ENCODE measurements at regions not wholly inside any gene's neighbourhood (a gene's known extent, or its start where the extent isn't known, plus 50 kb on each side); places are given as distances from the start of the nearest gene placed in this dataset.
"Not testable (repeated sequence)": the region's sequence is repeated elsewhere in the genome, so short reads cannot be mapped to it uniquely, and the experiment has no call there.

DNA sequence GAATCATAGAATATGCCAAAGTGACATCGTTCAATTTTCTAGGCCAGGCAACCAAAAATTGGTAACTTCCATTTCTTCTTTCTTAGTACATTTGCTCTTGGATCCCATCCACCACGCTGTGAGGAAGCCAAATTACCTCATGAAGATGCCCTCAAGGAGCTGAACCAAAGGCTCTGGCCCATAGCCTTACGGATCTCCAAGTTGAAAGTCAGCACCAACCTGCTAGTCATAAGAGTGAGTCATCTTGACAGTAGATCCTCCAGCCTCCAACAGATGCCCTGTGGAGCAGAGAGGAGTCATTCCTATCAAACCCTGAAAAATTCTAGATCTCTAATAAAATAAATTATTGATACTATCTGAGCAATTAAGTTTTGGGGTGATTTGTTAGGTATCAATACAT, 322.5 kb upstream of the COL8A1 start:
- Mint-ChIP-seq H3K27me3 (no peaks in the 10 kb centered on the region), H3K27ac (no peak overlapping the region), H3K4me1 (no peaks in the 10 kb centered on the region), H3K4me3 (no peak overlapping the region), H3K36me3 (no peaks in the 10 kb centered on the region), H3K9me3 (peaks cover 0 to 28% (median 9%) of the 10 kb centered on the region in 7 donors)
- DNase-seq (no peak), ATAC-seq (ENCODE audit: low read depth in 2 of 2) (no peak)

DNA sequence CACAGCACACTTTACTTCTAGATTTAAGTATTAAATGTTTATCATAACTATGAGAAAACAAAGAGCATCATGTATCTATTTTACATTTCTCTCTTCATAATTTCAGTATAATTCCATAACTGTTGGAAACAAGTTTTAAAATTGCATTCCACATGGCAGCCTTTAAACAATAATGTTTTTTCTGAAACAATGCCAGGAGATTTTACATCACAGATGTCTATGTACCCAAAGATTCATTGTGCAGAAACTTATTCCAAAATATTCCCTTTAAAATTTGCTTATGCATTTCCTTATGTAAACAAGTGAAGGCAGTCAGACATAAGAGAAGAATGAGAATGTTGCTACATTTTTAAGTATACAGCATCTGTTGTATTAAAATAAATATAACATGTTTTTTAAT, 324.9 kb upstream of the COL8A1 start:
- ATAC-seq (ENCODE audit: low read depth in 2 of 2) (no peak), DNase-seq (no peak)
- Mint-ChIP-seq H3K27ac (no peak overlapping the region), H3K36me3 (no peaks in the 10 kb centered on the region), H3K4me3 (no peak overlapping the region), H3K27me3 (no peaks in the 10 kb centered on the region), H3K4me1 (no peaks in the 10 kb centered on the region), H3K9me3 (peaks cover 4 to 43% (median 15%) of the 10 kb centered on the region in 7 donors)

DNA sequence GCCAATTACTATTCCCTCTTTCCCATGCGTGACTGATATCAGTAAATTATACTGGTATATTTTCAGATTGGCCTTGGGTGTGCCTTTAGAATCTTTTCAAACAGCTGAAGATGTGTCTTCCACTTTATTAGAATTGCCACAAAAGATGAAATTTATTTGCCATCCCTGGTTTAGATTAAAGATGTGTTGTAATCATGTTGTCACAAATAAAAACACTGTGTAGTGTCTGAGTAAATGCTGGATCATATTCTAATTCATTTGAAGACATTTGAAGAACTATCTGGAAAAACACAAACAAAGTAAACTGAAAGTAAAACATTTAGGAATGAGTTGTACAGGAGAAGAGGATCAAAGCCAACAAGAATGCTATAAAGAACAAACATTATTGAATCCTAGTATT, 339.7 kb upstream of the COL8A1 start:
- peaks cover 0 to 11% (median 6%) of the 10 kb centered on the region in 7 donors for H3K9me3 Mint-ChIP-seq
- no peak overlapping the region for H3K4me3 Mint-ChIP-seq
- no peak for DNase-seq
- no peaks in the 10 kb centered on the region for H3K4me1 Mint-ChIP-seq
- H3K27me3 Mint-ChIP-seq: no peaks in the 10 kb centered on the region
- no peaks in the 10 kb centered on the region for H3K36me3 Mint-ChIP-seq
- ATAC-seq (ENCODE audit: low read depth in 2 of 2): no peak
- no peak overlapping the region for H3K27ac Mint-ChIP-seq

DNA sequence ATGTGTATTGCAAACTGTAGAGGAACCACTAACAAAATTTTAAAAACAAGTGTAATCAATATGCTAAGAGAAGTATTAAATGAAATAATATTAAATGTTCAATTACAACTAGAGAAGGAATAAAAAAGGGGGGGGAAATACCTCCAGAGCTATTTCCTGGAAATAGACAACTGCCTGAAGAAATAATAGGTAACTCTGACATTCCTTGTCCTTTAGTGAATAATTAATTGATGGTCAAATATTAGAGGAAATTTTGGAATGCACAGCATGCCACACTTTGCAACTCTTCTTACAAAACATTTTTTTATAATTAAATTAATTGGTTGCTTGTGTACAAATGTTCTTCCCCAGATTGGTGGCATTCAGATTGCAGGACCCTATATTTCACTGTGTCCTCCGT, 342.6 kb upstream of the COL8A1 start:
- DNase-seq (no peak), ATAC-seq (ENCODE audit: low read depth in 2 of 2) (no peak)
- H3K4me3 Mint-ChIP-seq: no peak overlapping the region
- H3K27me3 Mint-ChIP-seq: no peaks in the 10 kb centered on the region
- H3K4me1 Mint-ChIP-seq: no peaks in the 10 kb centered on the region
- H3K27ac Mint-ChIP-seq: no peak overlapping the region
- H3K9me3 Mint-ChIP-seq: peaks cover 0 to 8% (median 0%) of the 10 kb centered on the region in 7 donors
- no peaks in the 10 kb centered on the region for H3K36me3 Mint-ChIP-seq

DNA sequence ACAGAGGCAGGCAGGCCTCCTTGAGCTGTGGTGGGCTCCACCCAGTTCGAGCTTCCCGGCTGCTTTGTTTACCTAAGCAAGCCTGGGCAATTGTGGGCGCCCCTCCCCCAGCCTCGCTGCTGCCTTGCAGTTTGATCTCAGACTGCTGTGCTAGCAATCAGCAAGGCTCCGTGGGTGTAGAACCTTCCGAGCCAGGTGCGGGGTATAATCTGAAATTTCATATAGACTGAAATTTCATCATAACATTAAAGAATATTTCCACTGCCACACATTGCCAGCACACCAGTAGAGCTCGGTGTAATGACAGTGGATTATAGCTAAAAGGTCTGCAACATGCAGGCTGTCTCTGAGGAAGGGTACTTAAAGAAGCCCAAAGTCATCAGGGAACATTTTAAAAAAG, 344.3 kb upstream of the COL8A1 start:
- H3K27me3 Mint-ChIP-seq; ATAC-seq (ENCODE audit: low read depth in 2 of 2): not testable (repeated sequence)

GRCh38 chr3:99287876-99288275, 350.5 kb upstream of the COL8A1 start:
- Mint-ChIP-seq H3K9me3 (peaks cover 0 to 15% (median 4%) of the 10 kb centered on the region in 7 donors), H3K27ac (no peak overlapping the region), H3K4me1 (no peaks in the 10 kb centered on the region), H3K4me3 (no peak overlapping the region), H3K27me3 (no peaks in the 10 kb centered on the region), H3K36me3 (no peaks in the 10 kb centered on the region)
- DNase-seq (no peak), ATAC-seq (ENCODE audit: low read depth in 2 of 2) (no peak)

More for the DNA sequence above, 344.3 kb upstream of the COL8A1 start:
- H3K27ac Mint-ChIP-seq, H3K4me1 Mint-ChIP-seq, H3K9me3 Mint-ChIP-seq, DNase-seq, H3K4me3 Mint-ChIP-seq, H3K36me3 Mint-ChIP-seq: not testable (repeated sequence)

GRCh38 chr3:99286266-99286845, 352.0 kb upstream of the COL8A1 start:
- H3K9me3 Mint-ChIP-seq: peaks cover 0 to 15% (median 4%) of the 10 kb centered on the region in 7 donors
- H3K4me3 Mint-ChIP-seq: no peak overlapping the region
- H3K27me3 Mint-ChIP-seq: no peaks in the 10 kb centered on the region
- H3K36me3 Mint-ChIP-seq: no peaks in the 10 kb centered on the region
- H3K27ac Mint-ChIP-seq: no peak overlapping the region
- no peaks in the 10 kb centered on the region for H3K4me1 Mint-ChIP-seq
- ATAC-seq (ENCODE audit: low read depth in 2 of 2) (no peak), DNase-seq (no peak)

DNA sequence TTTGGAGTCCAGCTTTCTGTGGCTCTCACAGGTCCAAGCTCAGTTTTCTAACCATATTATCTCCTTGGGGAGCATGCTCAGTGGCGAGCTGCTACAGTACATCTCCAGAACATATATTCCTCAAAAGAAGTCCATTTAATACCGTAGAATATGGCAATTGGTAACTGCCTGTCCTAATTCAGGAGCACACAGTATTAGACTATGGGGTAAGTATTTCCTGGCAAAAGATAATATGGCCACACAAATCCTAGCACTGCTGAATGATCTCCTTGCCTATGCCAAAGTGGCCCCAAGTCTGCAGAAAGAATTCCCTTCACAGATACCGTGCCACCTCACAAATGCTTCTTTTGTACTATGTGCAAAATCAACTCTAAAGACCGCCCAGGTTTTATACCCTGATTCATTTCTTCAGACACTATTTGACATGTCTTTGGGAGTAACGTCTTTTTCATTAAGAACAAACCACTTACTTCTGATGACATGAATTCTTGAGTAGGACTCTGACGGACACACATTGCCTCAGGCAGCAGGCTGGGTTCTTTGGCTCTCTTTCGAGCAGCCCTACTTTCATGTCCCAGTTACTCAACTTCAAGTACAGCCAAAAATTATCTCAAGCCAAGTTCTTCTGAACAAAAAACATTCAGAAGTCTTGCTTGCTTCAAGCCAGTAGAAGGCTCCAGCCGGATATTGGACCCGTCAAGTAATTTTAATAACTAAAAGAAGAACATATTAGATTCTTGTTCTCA, 368.3 kb upstream of the DCBLD2 start:
- ATAC-seq (ENCODE audit: low read depth in 2 of 2) (no peak), DNase-seq (no peak)
- no peaks in the 10 kb centered on the region for H3K36me3 Mint-ChIP-seq
- no peak overlapping the region for H3K4me3 Mint-ChIP-seq
- H3K4me1 Mint-ChIP-seq: no peaks in the 10 kb centered on the region
- no peaks in the 10 kb centered on the region for H3K27me3 Mint-ChIP-seq
- no peak overlapping the region for H3K27ac Mint-ChIP-seq
- H3K9me3 Mint-ChIP-seq: peaks cover 2 to 8% (median 6%) of the 10 kb centered on the region in 7 donors

GRCh38 chr3:99256788-99257187, 355.3 kb upstream of the DCBLD2 start:
- no peak overlapping the region for H3K27ac Mint-ChIP-seq
- no peaks in the 10 kb centered on the region for H3K4me1 Mint-ChIP-seq
- ATAC-seq (ENCODE audit: low read depth in 2 of 2) (no peak), DNase-seq (no peak)
- peaks cover 0 to 7% of the 10 kb centered on the region in 2 donors for H3K36me3 Mint-ChIP-seq
- H3K27me3 Mint-ChIP-seq: no peaks in the 10 kb centered on the region
- no peak overlapping the region for H3K4me3 Mint-ChIP-seq
- peaks cover 0 to 10% (median 4%) of the 10 kb centered on the region in 7 donors for H3K9me3 Mint-ChIP-seq

DNA sequence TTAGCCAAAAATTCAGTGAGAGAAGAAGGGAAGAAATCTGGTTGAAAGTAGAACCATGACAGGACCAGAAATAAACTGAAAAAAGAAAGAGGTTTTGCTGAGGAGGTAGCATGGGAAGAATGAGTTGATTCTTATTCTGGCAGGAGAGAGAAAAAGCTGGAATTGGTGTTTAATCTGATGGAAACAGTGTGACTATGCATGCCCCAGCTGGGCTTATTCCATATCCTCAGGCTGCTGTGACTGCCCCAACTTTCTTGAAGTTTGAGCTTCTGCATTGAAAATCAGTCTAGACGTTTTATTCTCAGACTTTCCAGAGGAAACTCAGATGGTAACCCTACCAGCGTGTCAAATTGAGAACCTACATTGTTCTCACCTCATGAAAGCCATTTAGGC, 352.5 kb upstream of the DCBLD2 start:
- Mint-ChIP-seq H3K4me3 (no peak overlapping the region), H3K36me3 (peaks cover 0 to 7% of the 10 kb centered on the region in 2 donors), H3K9me3 (peaks cover 0 to 10% (median 2%) of the 10 kb centered on the region in 7 donors), H3K27me3 (no peaks in the 10 kb centered on the region), H3K4me1 (no peaks in the 10 kb centered on the region), H3K27ac (no peak overlapping the region)
- ATAC-seq (ENCODE audit: low read depth in 2 of 2): no peak
- no peak for DNase-seq

GRCh38 chr3:99250821-99251355, 349.4 kb upstream of the DCBLD2 start:
- H3K36me3 Mint-ChIP-seq: no peaks in the 10 kb centered on the region
- DNase-seq (no peak), ATAC-seq (ENCODE audit: low read depth in 2 of 2) (no peak)
- no peaks in the 10 kb centered on the region for H3K4me1 Mint-ChIP-seq
- no peak overlapping the region for H3K4me3 Mint-ChIP-seq
- no peak overlapping the region for H3K27ac Mint-ChIP-seq
- no peaks in the 10 kb centered on the region for H3K27me3 Mint-ChIP-seq
- peaks cover 0 to 1% (median 0%) of the 10 kb centered on the region in 7 donors for H3K9me3 Mint-ChIP-seq

- H3K4me1 Mint-ChIP-seq: no peaks in the 10 kb centered on the region
- DNase-seq (no peak), ATAC-seq (ENCODE audit: low read depth in 2 of 2) (no peak)
- H3K36me3 Mint-ChIP-seq: no peaks in the 10 kb centered on the region
- peaks cover 0 to 3% (median 0%) of the 10 kb centered on the region in 7 donors for H3K9me3 Mint-ChIP-seq
- no peak overlapping the region for H3K27ac Mint-ChIP-seq
- no peaks in the 10 kb centered on the region for H3K27me3 Mint-ChIP-seq
- no peak overlapping the region for H3K4me3 Mint-ChIP-seq
Observed at GRCh38 chr3:99250272-99250671, 348.8 kb upstream of the DCBLD2 start.

DNA sequence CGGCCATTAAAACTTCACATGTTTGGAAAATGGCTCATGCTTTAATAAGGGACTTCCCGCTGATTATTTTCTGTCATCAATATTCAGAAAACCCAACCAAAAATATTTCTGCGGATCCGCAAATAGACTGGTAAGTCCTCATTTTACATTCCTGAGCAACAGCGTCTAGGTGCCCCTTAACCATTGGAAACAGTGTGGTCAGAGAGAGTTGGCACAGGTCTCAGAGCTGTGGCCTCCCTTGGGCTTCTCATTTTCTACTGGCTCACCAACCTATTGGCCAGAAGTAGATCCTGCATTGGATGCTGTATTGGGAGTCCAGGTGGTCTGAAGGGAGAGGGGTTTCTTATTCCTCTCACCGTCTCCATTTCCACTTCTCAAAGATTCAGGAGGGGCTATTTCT, 348.1 kb upstream of the DCBLD2 start:
- Mint-ChIP-seq H3K9me3 (peaks cover 0 to 6% (median 3%) of the 10 kb centered on the region in 7 donors), H3K36me3 (no peaks in the 10 kb centered on the region), H3K4me1 (no peaks in the 10 kb centered on the region), H3K27me3 (no peaks in the 10 kb centered on the region), H3K27ac (no peak overlapping the region), H3K4me3 (no peak overlapping the region)
- DNase-seq (no peak), ATAC-seq (ENCODE audit: low read depth in 2 of 2) (no peak)

DNA sequence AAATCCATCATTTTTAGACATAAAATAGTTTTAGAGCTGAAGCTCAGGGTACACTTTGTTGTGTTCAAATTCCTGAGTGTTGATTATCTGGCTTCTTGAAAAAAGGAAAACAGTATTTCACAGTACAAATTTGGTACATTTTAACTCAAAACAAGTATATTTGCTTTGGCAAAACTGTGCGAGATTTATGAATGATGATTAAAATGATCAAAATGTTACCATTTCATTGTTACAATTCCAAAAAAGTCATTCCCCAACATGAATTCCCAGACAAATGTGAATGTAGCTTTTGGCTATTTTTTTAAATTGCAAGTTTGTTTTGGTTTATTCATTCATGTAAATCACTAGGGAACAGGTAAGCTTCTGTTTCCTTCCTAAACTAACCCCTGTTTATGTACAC, 347.4 kb upstream of the DCBLD2 start:
- Mint-ChIP-seq H3K4me1 (no peaks in the 10 kb centered on the region), H3K36me3 (no peaks in the 10 kb centered on the region), H3K27me3 (no peaks in the 10 kb centered on the region), H3K27ac (no peak overlapping the region), H3K9me3 (peaks cover 0 to 8% (median 3%) of the 10 kb centered on the region in 7 donors), H3K4me3 (no peak overlapping the region)
- ATAC-seq (ENCODE audit: low read depth in 2 of 2) (no peak), DNase-seq (no peak)

Data from naive B cell (primary cell).